CD4-positive, alpha-beta T cell treated with Interleukin-2 at 100 ng/mL for 4 hours (primary cell): ENCODE measurements at regions not wholly inside any gene's neighbourhood (a gene's known extent, or its start where the extent isn't known, plus 50 kb on each side); places are given as distances from the start of the nearest gene placed in this dataset.
"Not testable (repeated sequence)": the region's sequence is repeated elsewhere in the genome, so short reads cannot be mapped to it uniquely, and the experiment has no call there.

ENCODE experiments used
- DNase-seq: peaks from one replicate; pipeline ENCODE4 v3.0.0-alpha.2; 2020; ENCODE audit warnings: low spot score

DNA sequence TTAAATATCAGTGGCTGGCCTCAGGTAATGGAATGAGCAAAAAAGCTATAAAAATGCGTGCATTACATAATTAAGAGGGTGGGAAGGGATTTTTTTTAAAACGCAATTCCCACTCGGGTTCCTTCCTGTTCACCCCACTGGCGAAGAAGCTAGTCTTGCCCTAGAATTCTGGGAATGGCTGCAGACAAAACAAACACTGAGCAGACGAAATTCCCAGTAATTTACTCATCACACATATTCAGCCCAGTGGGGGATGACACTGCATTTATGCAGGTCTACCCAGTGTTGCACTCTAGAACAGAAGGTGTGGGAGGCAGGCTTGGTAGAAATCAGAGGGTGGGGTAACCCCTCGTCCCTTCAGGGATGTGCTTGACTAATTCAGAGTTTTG, 2695.0 kb upstream of the DEFB115 start:
- no peak for DNase-seq

DNA sequence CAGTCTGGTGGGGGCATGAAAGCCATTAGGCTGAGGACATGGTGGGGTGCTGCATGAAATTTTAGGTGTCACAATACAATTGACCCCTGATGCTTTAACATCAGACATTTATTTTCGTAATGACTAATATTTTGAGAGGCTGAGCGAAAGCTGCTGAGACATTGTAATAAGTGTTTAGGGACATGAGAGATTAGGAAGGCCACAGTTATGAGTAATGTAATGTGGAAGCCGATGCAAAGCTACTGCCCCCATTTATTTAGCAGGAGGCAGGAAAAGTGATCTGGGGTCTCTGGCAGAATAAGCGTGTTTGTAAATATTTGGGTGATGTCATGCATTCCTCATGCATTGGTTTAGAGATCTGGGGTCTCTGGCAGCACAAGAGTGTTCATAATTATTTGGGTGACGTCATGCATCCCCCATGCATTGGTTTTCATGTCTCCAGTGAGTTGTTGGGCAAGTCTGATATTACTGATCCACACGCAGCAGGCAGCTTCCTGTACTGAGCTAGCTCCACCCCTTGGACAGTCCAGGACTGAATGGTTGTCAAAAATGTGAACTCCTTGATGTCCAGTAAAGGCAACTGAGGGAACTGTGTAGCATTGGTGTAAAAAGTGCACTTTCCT, 2694.5 kb upstream of the DEFB115 start:
- DNase-seq: not testable (repeated sequence)

DNA sequence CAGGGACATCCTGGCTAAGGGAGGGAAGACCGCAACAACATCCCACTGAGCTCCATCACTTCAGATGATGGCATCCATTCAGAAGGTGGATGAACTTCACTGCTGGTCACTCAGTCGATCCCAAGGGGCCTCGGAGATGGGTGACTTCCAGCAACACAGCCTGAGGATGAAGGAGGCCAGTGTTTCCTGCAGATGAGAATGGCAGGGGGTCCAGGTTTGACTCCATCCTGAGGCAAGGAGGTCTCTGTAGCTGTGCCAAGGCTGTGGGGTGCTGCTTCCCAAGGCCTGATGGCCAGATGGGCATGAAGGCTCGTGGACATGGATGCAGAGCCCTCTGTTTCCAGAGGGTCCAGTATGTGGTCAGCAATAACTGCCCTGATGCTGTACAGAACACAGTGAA, 2693.4 kb upstream of the DEFB115 start:
- not testable (repeated sequence) for DNase-seq

DNA sequence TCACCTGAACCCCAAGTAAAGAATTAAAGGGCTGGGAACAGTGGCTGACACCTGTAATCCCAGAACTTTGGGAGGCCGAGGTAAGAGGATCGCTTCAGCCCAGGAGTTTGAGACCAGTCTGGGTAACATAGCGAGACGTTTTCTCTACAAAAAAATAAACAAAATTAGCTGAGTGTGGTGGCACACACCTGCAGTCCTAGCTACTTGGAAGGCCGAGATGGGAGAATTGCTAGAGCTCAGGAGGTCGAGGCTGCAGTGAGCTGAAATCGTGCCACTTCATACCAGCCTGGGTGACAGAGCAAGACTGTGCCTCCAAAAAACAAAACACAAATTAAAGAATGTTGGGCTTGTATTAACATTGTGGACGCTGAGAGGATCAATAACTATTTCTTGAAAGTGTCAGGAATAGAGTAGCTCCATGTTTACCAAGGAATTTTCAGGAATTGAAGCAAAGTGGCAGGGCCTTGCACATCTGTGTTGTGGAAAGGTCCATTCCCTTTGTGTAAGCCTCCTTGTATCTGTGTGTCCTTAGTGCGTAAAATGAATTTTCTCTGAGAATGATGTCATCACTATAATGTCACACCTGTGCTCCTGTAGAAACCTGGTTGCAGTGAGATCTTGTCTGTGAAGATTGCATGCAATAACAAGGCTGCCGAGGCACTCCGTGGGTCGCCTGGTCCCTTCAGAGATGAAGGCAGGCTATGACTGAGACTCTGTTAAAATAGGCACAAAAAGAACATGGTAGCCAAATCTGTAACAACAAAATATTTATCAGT, 2692.6 kb upstream of the DEFB115 start:
- DNase-seq: not testable (repeated sequence)

DNA sequence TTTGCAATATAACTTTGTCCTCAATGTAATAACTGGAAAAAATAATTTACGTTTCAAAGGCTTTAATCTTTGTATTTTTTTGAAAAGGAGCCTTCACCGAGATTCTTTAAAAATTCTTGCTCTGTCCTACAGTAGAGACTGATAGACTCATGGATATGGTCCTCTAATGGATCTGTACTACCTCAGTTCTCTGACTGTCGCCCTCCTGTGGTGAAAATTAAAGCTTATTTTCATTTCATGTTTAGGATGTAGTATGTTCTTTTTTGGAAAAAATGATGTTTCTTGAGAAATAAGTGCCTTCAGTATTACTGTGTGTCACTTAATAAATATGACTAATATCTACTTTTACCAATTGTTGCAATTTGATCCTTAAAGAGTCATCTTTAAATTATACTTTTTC, 2681.5 kb upstream of the DEFB115 start:
- DNase-seq: not testable (repeated sequence)

DNA sequence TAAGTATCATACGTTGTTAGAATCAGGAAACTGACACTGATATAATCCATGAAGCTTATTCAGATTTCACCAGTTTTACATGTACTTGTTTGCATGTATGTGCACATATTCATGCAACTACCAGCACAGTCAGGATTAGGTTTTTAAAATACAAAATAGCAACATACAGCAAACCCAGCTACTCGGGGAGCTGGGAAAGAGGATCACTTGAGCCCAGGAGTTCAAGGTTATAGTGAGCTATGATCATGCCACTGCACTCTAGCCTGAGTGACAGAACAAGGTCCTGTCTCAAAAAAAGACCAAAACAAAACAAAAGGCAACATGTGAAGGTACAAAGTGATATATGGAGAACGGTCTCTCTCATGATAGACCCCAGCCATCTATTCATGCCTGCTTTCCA, 2665.8 kb upstream of the DEFB115 start:
- not testable (repeated sequence) for DNase-seq

DNA sequence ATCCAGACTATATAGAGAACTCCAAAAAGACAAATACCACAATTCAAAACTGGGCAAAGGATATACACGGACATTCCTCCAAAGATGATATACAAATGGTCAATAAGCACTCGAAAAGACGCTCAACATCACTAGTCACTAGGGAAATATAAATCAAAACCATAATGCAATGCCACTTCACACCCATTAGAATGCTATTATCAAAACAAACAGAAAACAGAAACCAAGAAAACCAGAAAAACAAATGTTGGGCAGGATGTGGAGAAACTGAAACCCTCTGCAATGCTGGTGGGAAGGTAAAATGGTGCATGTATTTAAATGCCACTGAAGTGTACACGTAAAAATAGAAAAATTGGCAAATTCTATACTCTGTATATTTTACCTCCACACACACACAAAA, 2664.1 kb upstream of the DEFB115 start:
- DNase-seq: not testable (repeated sequence)

DNA sequence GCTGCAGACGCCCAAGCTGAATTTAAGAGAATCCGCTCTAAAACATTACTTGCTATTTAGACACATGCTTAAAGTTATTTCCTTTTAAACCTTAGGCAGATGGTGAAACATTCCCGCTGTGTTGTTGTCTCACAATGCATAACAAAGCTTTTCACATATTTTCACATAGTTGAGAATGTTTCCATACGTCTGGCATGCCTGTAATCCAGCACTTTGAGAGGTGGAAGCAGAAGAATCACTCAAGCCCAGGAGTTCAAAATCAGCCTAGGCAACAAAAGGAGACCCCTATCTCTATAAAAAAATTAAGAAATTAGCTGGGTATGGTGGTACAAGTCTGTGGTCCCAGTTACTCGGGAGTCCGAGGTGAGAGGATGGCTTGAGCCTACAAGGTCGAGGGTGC, 2663.0 kb upstream of the DEFB115 start:
- not testable (repeated sequence) for DNase-seq

DNA sequence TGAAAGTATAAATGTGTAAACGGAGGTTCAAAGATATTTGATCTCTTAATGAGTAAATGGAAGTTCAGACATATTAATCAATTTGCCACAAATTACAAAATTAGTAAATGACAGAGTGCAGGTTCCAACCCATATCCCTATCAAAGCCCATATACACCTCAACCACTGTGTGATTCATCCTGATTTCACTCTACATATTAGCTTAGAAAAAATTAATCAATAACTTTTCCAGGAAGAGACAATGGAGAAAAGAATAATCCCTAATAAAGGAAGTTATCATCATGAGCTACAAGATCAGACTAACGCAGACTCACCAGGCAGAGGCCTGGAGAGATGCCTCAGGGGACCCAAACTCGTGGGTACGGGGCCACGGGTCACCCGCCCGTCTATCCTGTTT, 2655.5 kb upstream of the DEFB115 start:
- DNase-seq: not testable (repeated sequence)

DNA sequence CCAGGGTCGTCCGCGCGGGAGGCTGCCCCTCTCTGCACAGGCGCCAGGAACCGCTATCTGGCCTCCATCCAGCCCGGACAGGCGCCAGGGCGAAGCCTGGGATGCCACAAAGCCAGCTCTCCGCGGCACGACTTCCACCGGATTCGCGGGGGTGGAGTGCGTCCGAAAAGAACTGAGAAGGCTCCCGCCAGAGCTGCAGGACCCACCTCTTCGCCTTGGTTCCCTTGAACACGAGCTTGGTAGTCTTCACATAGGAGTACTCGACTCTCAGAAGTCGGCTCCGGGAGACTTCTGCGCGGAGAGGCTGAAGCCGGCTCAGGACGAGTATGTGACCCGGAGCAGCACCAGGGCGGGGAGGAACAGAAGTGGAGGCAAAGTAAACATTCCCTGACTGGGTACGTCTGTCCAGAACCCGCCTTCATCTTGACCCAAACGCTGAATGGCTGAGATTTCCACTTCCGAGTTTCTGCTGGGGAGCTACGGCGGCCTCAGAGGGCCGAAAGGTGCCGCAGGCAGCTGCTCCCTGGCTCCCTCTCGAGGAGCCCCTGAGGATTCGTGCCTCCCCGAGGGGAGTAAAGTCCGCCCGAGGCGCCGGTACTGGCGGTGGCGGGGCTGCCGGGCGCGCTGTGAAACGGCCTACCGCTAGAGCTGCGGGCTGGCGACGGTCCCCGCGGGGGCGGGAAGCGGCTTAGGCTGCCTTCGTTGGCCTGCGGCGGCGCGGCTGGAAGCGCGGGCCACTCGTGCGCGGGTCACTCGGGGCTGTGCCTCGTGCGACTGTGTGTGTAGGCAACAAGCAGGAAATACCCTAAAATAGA, 2654.9 kb upstream of the DEFB115 start:
- peak; percentile 85 for DNase-seq

DNA sequence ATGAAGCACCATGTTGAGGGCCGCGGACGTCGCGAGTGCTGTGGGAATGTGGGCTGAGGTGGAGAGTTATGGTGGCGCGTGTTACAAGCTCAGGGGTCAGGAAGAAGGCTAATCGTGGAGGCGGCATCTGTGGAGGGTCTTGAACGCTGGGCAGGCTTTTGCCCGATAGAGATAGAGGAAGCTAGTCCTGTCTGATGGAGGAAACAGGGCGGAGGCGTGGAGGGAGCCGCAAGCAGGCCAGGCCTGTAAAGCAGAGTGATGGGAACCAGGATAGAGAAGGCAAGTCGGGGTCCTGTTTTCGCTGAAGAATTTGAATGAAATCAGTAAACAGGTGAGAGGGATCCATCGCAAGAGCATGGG, 2654.3 kb upstream of the DEFB115 start:
- DNase-seq: not testable (repeated sequence)

DNA sequence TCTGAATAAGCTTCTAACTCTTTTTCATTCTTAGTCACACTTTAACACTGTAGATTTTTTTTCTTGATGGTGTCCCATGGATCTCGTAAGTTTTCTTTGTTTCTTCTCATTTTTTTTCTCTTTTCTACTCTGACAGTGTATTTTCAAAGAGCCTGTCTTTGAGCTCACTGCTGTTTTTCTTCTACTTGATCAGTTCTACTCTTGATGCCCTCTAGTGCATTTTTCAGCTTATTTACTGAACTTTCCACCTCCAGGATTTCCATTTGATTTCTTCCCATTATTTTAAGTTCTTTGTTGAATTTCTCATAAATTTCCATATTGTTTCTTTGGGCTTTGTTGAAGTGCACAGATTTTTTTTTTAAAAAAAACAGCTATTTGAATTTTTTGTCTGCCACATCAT, 2641.1 kb upstream of the DEFB115 start:
- DNase-seq: no peak

DNA sequence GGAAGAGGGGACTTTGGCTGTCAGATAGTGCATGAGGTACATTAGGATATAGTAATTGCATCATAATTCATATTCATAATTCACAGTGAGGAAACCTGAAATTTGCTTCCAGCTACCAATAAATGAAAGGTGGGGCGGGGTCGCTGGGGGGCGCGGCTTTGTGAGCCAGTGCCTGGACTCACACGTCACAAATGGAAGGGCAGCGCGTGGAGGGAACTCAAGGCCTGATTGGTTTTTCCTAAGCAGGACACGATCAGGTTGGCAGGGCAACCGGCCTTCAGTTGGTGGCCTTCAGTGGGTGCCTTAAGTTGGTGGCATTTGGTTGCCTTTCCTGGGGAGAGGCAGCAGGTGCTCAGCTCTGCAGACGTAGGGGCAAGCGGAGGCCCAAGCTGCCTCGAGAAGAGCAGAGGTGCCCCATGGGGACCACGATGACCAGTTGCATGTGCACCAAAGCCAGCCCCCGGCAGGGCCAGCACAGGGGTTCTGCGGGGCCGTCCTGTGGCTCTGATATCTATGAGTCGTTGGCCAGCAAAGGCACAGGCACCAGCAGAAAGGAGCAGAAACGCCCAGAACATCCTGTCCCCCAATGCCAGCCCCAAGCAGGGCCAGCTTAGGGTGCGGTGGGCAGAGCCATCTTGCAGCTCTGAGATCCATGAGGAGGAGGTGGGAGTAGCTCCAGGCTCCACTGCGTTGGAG, 2637.4 kb upstream of the DEFB115 start:
- DNase-seq: not testable (repeated sequence)

DNA sequence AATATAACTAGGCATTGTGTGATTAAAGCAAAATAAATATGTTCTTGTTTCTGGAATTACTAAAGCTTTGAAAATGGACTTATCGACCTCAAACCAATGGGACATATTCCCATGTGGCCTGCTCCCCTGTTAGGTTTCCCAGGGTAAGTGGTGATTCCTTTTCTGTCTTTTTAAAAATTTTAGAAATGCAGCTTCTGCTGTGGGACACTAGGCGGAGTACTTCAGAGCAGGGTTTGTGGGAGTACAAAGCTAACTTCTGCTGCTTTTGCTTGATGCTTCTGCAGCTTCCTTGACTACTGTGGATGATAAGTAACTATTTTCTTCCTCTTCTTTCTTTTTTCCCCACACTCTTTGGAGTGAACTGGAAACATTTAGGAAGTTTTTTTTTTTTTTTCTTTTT, 2632.4 kb upstream of the DEFB115 start:
- DNase-seq: not testable (repeated sequence)

DNA sequence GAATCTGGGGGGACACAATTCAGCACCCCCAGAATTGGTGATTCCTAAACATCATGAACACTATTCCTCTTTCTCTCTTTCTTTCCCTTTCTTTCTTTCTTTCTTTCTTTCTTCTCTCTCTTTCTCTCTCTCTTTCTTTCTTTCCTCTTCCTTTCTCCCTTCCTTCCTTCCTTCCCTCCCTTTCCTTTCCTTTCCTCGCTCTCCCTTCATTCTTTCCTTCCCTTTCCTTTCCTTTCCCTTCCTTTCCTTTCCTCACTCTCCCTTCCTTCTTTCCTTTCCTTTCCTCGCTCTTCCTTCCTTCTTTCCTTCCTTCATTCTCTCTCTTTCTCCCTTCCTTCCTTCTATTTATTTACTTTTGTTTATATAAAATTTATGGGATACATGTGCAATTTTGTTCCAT, 2616.6 kb upstream of the DEFB115 start:
- not testable (repeated sequence) for DNase-seq
